ENCODE measurements at regions not wholly inside any gene's neighbourhood (a gene's known extent, or its start where the extent isn't known, plus 50 kb on each side); places are given as distances from the start of the nearest gene placed in this dataset.

- TF ChIP-seq POLR2AphosphoS5 (IDR thresholded peaks at IDR 0.05; ENCODE audit: low read depth, low read length) = no peak
- no peak for TF ChIP-seq POLR2A (IDR thresholded peaks at IDR 0.05; ENCODE audit: low read depth, low read length)
- TF ChIP-seq TAF1 (IDR thresholded peaks at IDR 0.05; ENCODE audit: borderline replicate concordance, low read depth, low read length) = no peak
These were observed 198.0 kb downstream of the ARL4C start for GRCh38 chr2:234298918-234299317.
